ENCODE measurements at regions not wholly inside any gene's neighbourhood (a gene's known extent, or its start where the extent isn't known, plus 50 kb on each side); places are given as distances from the start of the nearest gene placed in this dataset.
"Not testable (repeated sequence)": the region's sequence is repeated elsewhere in the genome, so short reads cannot be mapped to it uniquely, and the experiment has no call there.

- Histone ChIP-seq H3K9me3 (ENCODE audit: control insufficient read depth in 1 of 2, low read length in 2 of 2) (no peaks in the 10 kb centered on the region), H3K4me3 (ENCODE audit: low read depth in 1 of 2, low read length in 2 of 2) (no peak overlapping the region)
These were observed 841.2 kb upstream of the AUTS2 start for GRCh38 chr7:68756986-68757495.

GRCh38 chr7:68760556-68760955, 837.7 kb upstream of the AUTS2 start:
- H3K9me3 ChIP-seq (ENCODE audit: control insufficient read depth in 1 of 2, low read length in 2 of 2): peaks cover 8% of the 10 kb centered on the region in 2 donors
- H3K36me3 ChIP-seq (ENCODE audit: control insufficient read depth in 1 of 2, insufficient read depth in 2 of 2, low read length in 2 of 2): no peaks in the 10 kb centered on the region
- no peak overlapping the region for H3K4me3 ChIP-seq (ENCODE audit: low read depth in 1 of 2, low read length in 2 of 2)
- H3K9ac ChIP-seq (ENCODE audit: low read depth in 1 of 2, low read length in 2 of 2): no peak overlapping the region
- H3K27me3 ChIP-seq (ENCODE audit: control insufficient read depth in 1 of 2, insufficient read depth in 2 of 2, low read length in 2 of 2): no peaks in the 10 kb centered on the region
- H3K4me1 ChIP-seq (ENCODE audit: control insufficient read depth in 1 of 2, insufficient read depth in 2 of 2, low read length in 2 of 2): no peaks in the 10 kb centered on the region
- H3K27ac ChIP-seq (ENCODE audit: low read depth, low read length): no peak overlapping the region

More at GRCh38 chr7:68756986-68757495, 841.2 kb upstream of the AUTS2 start:
- no peaks in the 10 kb centered on the region for H3K27me3 ChIP-seq (ENCODE audit: control insufficient read depth in 1 of 2, insufficient read depth in 2 of 2, low read length in 2 of 2)
- H3K36me3 ChIP-seq (ENCODE audit: control insufficient read depth in 1 of 2, insufficient read depth in 2 of 2, low read length in 2 of 2): no peaks in the 10 kb centered on the region
- no peak overlapping the region for H3K9ac ChIP-seq (ENCODE audit: low read depth in 1 of 2, low read length in 2 of 2)
- no peak overlapping the region for H3K27ac ChIP-seq (ENCODE audit: low read depth, low read length)
- H3K4me1 ChIP-seq (ENCODE audit: control insufficient read depth in 1 of 2, insufficient read depth in 2 of 2, low read length in 2 of 2): no peaks in the 10 kb centered on the region

GRCh38 chr7:68767462-68767861, 830.8 kb upstream of the AUTS2 start:
- Histone ChIP-seq H3K4me1 (ENCODE audit: control insufficient read depth in 1 of 2, insufficient read depth in 2 of 2, low read length in 2 of 2) (no peaks in the 10 kb centered on the region), H3K27ac (ENCODE audit: low read depth, low read length) (no peak overlapping the region), H3K4me3 (ENCODE audit: low read depth in 1 of 2, low read length in 2 of 2) (no peak overlapping the region), H3K9ac (ENCODE audit: low read depth in 1 of 2, low read length in 2 of 2) (no peak overlapping the region), H3K27me3 (ENCODE audit: control insufficient read depth in 1 of 2, insufficient read depth in 2 of 2, low read length in 2 of 2) (no peaks in the 10 kb centered on the region), H3K36me3 (ENCODE audit: control insufficient read depth in 1 of 2, insufficient read depth in 2 of 2, low read length in 2 of 2) (no peaks in the 10 kb centered on the region), H3K9me3 (ENCODE audit: control insufficient read depth in 1 of 2, low read length in 2 of 2) (peaks cover 5 to 6% of the 10 kb centered on the region in 2 donors)

GRCh38 chr7:68770649-68771048, 827.6 kb upstream of the AUTS2 start:
- H3K36me3 ChIP-seq (ENCODE audit: control insufficient read depth in 1 of 2, insufficient read depth in 2 of 2, low read length in 2 of 2): no peaks in the 10 kb centered on the region
- no peak overlapping the region for H3K4me3 ChIP-seq (ENCODE audit: low read depth in 1 of 2, low read length in 2 of 2)
- no peaks in the 10 kb centered on the region for H3K27me3 ChIP-seq (ENCODE audit: control insufficient read depth in 1 of 2, insufficient read depth in 2 of 2, low read length in 2 of 2)
- no peak overlapping the region for H3K27ac ChIP-seq (ENCODE audit: low read depth, low read length)
- no peak overlapping the region for H3K9ac ChIP-seq (ENCODE audit: low read depth in 1 of 2, low read length in 2 of 2)
- no peaks in the 10 kb centered on the region for H3K4me1 ChIP-seq (ENCODE audit: control insufficient read depth in 1 of 2, insufficient read depth in 2 of 2, low read length in 2 of 2)
- H3K9me3 ChIP-seq (ENCODE audit: control insufficient read depth in 1 of 2, low read length in 2 of 2): no peaks in the 10 kb centered on the region

- H3K9ac ChIP-seq (ENCODE audit: low read depth in 1 of 2, low read length in 2 of 2): no peak overlapping the region
- H3K27ac ChIP-seq (ENCODE audit: low read depth, low read length): no peak overlapping the region
- no peaks in the 10 kb centered on the region for H3K9me3 ChIP-seq (ENCODE audit: control insufficient read depth in 1 of 2, low read length in 2 of 2)
- H3K4me3 ChIP-seq (ENCODE audit: low read depth in 1 of 2, low read length in 2 of 2): no peak overlapping the region
- no peaks in the 10 kb centered on the region for H3K4me1 ChIP-seq (ENCODE audit: control insufficient read depth in 1 of 2, insufficient read depth in 2 of 2, low read length in 2 of 2)
- no peaks in the 10 kb centered on the region for H3K27me3 ChIP-seq (ENCODE audit: control insufficient read depth in 1 of 2, insufficient read depth in 2 of 2, low read length in 2 of 2)
- no peaks in the 10 kb centered on the region for H3K36me3 ChIP-seq (ENCODE audit: control insufficient read depth in 1 of 2, insufficient read depth in 2 of 2, low read length in 2 of 2)
These were observed 821.9 kb upstream of the AUTS2 start for GRCh38 chr7:68776326-68776725.

GRCh38 chr7:68783684-68784083, 814.6 kb upstream of the AUTS2 start:
- Histone ChIP-seq H3K27me3 (ENCODE audit: control insufficient read depth in 1 of 2, insufficient read depth in 2 of 2, low read length in 2 of 2) (no peaks in the 10 kb centered on the region), H3K27ac (ENCODE audit: low read depth, low read length) (no peak overlapping the region), H3K36me3 (ENCODE audit: control insufficient read depth in 1 of 2, insufficient read depth in 2 of 2, low read length in 2 of 2) (no peaks in the 10 kb centered on the region), H3K4me3 (ENCODE audit: low read depth in 1 of 2, low read length in 2 of 2) (no peak overlapping the region), H3K9me3 (ENCODE audit: control insufficient read depth in 1 of 2, low read length in 2 of 2) (no peaks in the 10 kb centered on the region), H3K4me1 (ENCODE audit: control insufficient read depth in 1 of 2, insufficient read depth in 2 of 2, low read length in 2 of 2) (no peaks in the 10 kb centered on the region), H3K9ac (ENCODE audit: low read depth in 1 of 2, low read length in 2 of 2) (no peak overlapping the region)

- Histone ChIP-seq H3K27me3 (ENCODE audit: control insufficient read depth in 1 of 2, insufficient read depth in 2 of 2, low read length in 2 of 2) (no peaks in the 10 kb centered on the region), H3K36me3 (ENCODE audit: control insufficient read depth in 1 of 2, insufficient read depth in 2 of 2, low read length in 2 of 2) (no peaks in the 10 kb centered on the region), H3K9me3 (ENCODE audit: control insufficient read depth in 1 of 2, low read length in 2 of 2) (no peaks in the 10 kb centered on the region), H3K27ac (ENCODE audit: low read depth, low read length) (no peak overlapping the region), H3K9ac (ENCODE audit: low read depth in 1 of 2, low read length in 2 of 2) (no peak overlapping the region), H3K4me3 (ENCODE audit: low read depth in 1 of 2, low read length in 2 of 2) (no peak overlapping the region), H3K4me1 (ENCODE audit: control insufficient read depth in 1 of 2, insufficient read depth in 2 of 2, low read length in 2 of 2) (no peaks in the 10 kb centered on the region)
These were observed 813.2 kb upstream of the AUTS2 start for GRCh38 chr7:68785036-68785435.

GRCh38 chr7:68787566-68787965, 810.7 kb upstream of the AUTS2 start:
- H3K27me3 ChIP-seq (ENCODE audit: control insufficient read depth in 1 of 2, insufficient read depth in 2 of 2, low read length in 2 of 2): no peaks in the 10 kb centered on the region
- H3K9ac ChIP-seq (ENCODE audit: low read depth in 1 of 2, low read length in 2 of 2): no peak overlapping the region
- no peaks in the 10 kb centered on the region for H3K9me3 ChIP-seq (ENCODE audit: control insufficient read depth in 1 of 2, low read length in 2 of 2)
- no peak overlapping the region for H3K27ac ChIP-seq (ENCODE audit: low read depth, low read length)
- no peaks in the 10 kb centered on the region for H3K36me3 ChIP-seq (ENCODE audit: control insufficient read depth in 1 of 2, insufficient read depth in 2 of 2, low read length in 2 of 2)
- no peak overlapping the region for H3K4me3 ChIP-seq (ENCODE audit: low read depth in 1 of 2, low read length in 2 of 2)
- no peaks in the 10 kb centered on the region for H3K4me1 ChIP-seq (ENCODE audit: control insufficient read depth in 1 of 2, insufficient read depth in 2 of 2, low read length in 2 of 2)

- H3K4me3 ChIP-seq (ENCODE audit: low read depth in 1 of 2, low read length in 2 of 2); H3K36me3 ChIP-seq (ENCODE audit: control insufficient read depth in 1 of 2, insufficient read depth in 2 of 2, low read length in 2 of 2); H3K4me1 ChIP-seq (ENCODE audit: control insufficient read depth in 1 of 2, insufficient read depth in 2 of 2, low read length in 2 of 2); H3K27me3 ChIP-seq (ENCODE audit: control insufficient read depth in 1 of 2, insufficient read depth in 2 of 2, low read length in 2 of 2); H3K9me3 ChIP-seq (ENCODE audit: control insufficient read depth in 1 of 2, low read length in 2 of 2); H3K27ac ChIP-seq (ENCODE audit: low read depth, low read length); H3K9ac ChIP-seq (ENCODE audit: low read depth in 1 of 2, low read length in 2 of 2): not testable (repeated sequence)
These were observed 809.7 kb upstream of the AUTS2 start for GRCh38 chr7:68788529-68788928.

- Histone ChIP-seq H3K36me3 (ENCODE audit: control insufficient read depth in 1 of 2, insufficient read depth in 2 of 2, low read length in 2 of 2) (no peaks in the 10 kb centered on the region), H3K9ac (ENCODE audit: low read depth in 1 of 2, low read length in 2 of 2) (no peak overlapping the region), H3K9me3 (ENCODE audit: control insufficient read depth in 1 of 2, low read length in 2 of 2) (no peaks in the 10 kb centered on the region), H3K4me1 (ENCODE audit: control insufficient read depth in 1 of 2, insufficient read depth in 2 of 2, low read length in 2 of 2) (no peaks in the 10 kb centered on the region), H3K27ac (ENCODE audit: low read depth, low read length) (no peak overlapping the region), H3K4me3 (ENCODE audit: low read depth in 1 of 2, low read length in 2 of 2) (no peak overlapping the region), H3K27me3 (ENCODE audit: control insufficient read depth in 1 of 2, insufficient read depth in 2 of 2, low read length in 2 of 2) (no peaks in the 10 kb centered on the region)
These were observed 808.7 kb upstream of the AUTS2 start for GRCh38 chr7:68789597-68789996.

GRCh38 chr7:68792351-68792750, 805.9 kb upstream of the AUTS2 start:
- Histone ChIP-seq H3K36me3 (ENCODE audit: control insufficient read depth in 1 of 2, insufficient read depth in 2 of 2, low read length in 2 of 2) (no peaks in the 10 kb centered on the region), H3K9me3 (ENCODE audit: control insufficient read depth in 1 of 2, low read length in 2 of 2) (no peaks in the 10 kb centered on the region), H3K27ac (ENCODE audit: low read depth, low read length) (no peak overlapping the region), H3K4me3 (ENCODE audit: low read depth in 1 of 2, low read length in 2 of 2) (no peak overlapping the region), H3K27me3 (ENCODE audit: control insufficient read depth in 1 of 2, insufficient read depth in 2 of 2, low read length in 2 of 2) (no peaks in the 10 kb centered on the region), H3K4me1 (ENCODE audit: control insufficient read depth in 1 of 2, insufficient read depth in 2 of 2, low read length in 2 of 2) (no peaks in the 10 kb centered on the region), H3K9ac (ENCODE audit: low read depth in 1 of 2, low read length in 2 of 2) (no peak overlapping the region)
